Osteoblast (primary cell): ENCODE measurements at regions not wholly inside any gene's neighbourhood (a gene's known extent, or its start where the extent isn't known, plus 50 kb on each side); places are given as distances from the start of the nearest gene placed in this dataset.

Experiments
- DNase-seq: peaks from one replicate; pipeline ENCODE4 v3.0.0; 2011; ENCODE audit warnings: low spot score, mixed read lengths; ENCODE audit not compliant: insufficient read length; ENCODE audit errors: missing footprints
- H2AFZ ChIP-seq: 2 replicates; pipeline ENCODE4 v1.6.0; 2011; ENCODE audit warnings: mild to moderate bottlenecking, low read length
- H3K27ac ChIP-seq: 2 replicates; pipeline ENCODE4 v1.5.1; 2011; ENCODE audit warnings: mild to moderate bottlenecking, low read depth, low read length, moderate library complexity
- H3K27me3 ChIP-seq: 2 replicates; pipeline ENCODE4 v1.6.0; 2012; ENCODE audit warnings: mild to moderate bottlenecking, control low read depth, inconsistent platforms, low read length, moderate library complexity; ENCODE audit not compliant: insufficient read depth
- H3K36me3 ChIP-seq: 2 replicates; pipeline ENCODE4 v1.5.1; 2011; ENCODE audit warnings: mild to moderate bottlenecking, low read length, control low read depth, moderate library complexity; ENCODE audit not compliant: insufficient read depth
- H3K4me1 ChIP-seq: 2 replicates; pipeline ENCODE4 v1.5.1; 2011; ENCODE audit warnings: mild to moderate bottlenecking, low read length, control low read depth, moderate library complexity; ENCODE audit not compliant: insufficient read depth
- H3K4me2 ChIP-seq: 2 replicates; pipeline ENCODE4 v1.6.0; 2011; ENCODE audit warnings: mild to moderate bottlenecking, low read length; ENCODE audit not compliant: insufficient read depth
- H3K4me3 ChIP-seq: fragments of 200-600 bp; sonication (generic); 3 replicates; pipeline ENCODE4 v1.5.1; 2012; ENCODE audit warnings: mild to moderate bottlenecking, low read length, inconsistent platforms; ENCODE audit not compliant: insufficient read depth
- H3K79me2 ChIP-seq: 2 replicates; pipeline ENCODE4 v1.6.0; 2012; ENCODE audit warnings: mild to moderate bottlenecking, low read length, control low read depth, inconsistent platforms; ENCODE audit not compliant: insufficient read depth
- H3K9me3 ChIP-seq: 2 replicates; pipeline ENCODE4 v1.5.1; 2011; ENCODE audit warnings: low read depth, low read length, control low read depth
- H4K20me1 ChIP-seq: 2 replicates; pipeline ENCODE4 v1.6.0; 2012; ENCODE audit warnings: mild to moderate bottlenecking, low read length, control low read depth; ENCODE audit not compliant: insufficient read depth
- CTCF ChIP-seq: IDR thresholded peaks from 2 replicates; pipeline ENCODE4 v1.5.1; 2011; ENCODE audit warnings: mild to moderate bottlenecking, low read depth, low read length, moderate library complexity; ENCODE audit errors: extremely low read depth

- H2AFZ ChIP-seq: no peak overlapping the region
- no peak overlapping the region for H3K4me3 ChIP-seq
- no peak for DNase-seq
- no peaks in the 10 kb centered on the region for H3K4me1 ChIP-seq
- H3K4me2 ChIP-seq: no peak overlapping the region
- no peaks in the 10 kb centered on the region for H3K36me3 ChIP-seq
- H4K20me1 ChIP-seq: no peaks in the 10 kb centered on the region
- no peak for TF ChIP-seq CTCF
- H3K79me2 ChIP-seq: no peaks in the 10 kb centered on the region
- no peak overlapping the region for H3K27ac ChIP-seq
- no peaks in the 10 kb centered on the region for H3K27me3 ChIP-seq
- no peaks in the 10 kb centered on the region for H3K9me3 ChIP-seq
These were observed 299.4 kb downstream of the COX7C start for GRCh38 chr5:86917117-86917579.

DNA sequence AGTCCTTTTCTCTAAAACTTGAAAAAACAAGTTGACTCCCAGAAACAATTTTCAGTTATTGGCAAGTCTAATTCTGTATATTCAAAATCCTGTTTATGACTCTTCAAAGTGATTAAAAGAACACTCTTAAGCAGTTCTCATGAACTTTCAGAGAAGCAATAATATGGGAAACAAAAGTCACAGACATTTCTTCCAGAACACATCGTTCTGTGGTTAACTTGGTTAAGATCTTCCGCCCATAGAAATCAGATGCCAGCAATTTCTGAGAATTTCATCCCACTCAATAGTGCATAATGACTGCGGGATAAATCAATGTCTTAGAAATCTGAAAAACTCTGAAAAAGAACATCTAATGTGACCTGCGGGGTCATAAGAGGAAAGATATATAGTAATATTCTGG is 300.5 kb downstream of the COX7C start:
- H3K79me2 ChIP-seq: no peaks in the 10 kb centered on the region
- no peaks in the 10 kb centered on the region for H3K36me3 ChIP-seq
- no peak for TF ChIP-seq CTCF
- no peaks in the 10 kb centered on the region for H3K27me3 ChIP-seq
- no peak overlapping the region for H3K4me2 ChIP-seq
- DNase-seq: no peak
- H3K4me1 ChIP-seq: no peaks in the 10 kb centered on the region
- H3K4me3 ChIP-seq: no peak overlapping the region
- no peak overlapping the region for H3K27ac ChIP-seq
- H4K20me1 ChIP-seq: no peaks in the 10 kb centered on the region
- no peak overlapping the region for H2AFZ ChIP-seq
- H3K9me3 ChIP-seq: no peaks in the 10 kb centered on the region

GRCh38 chr5:86926033-86926432 is 308.3 kb downstream of the COX7C start:
- Histone ChIP-seq H3K4me3 (no peak overlapping the region), H3K4me2 (no peak overlapping the region), H3K36me3 (no peaks in the 10 kb centered on the region), H3K27me3 (no peaks in the 10 kb centered on the region), H3K4me1 (no peaks in the 10 kb centered on the region), H2AFZ (no peak overlapping the region), H4K20me1 (no peaks in the 10 kb centered on the region), H3K79me2 (no peaks in the 10 kb centered on the region), H3K9me3 (no peaks in the 10 kb centered on the region), H3K27ac (no peak overlapping the region)
- no peak for TF ChIP-seq CTCF
- DNase-seq: no peak

- no peaks in the 10 kb centered on the region for H3K27me3 ChIP-seq
- no peak overlapping the region for H2AFZ ChIP-seq
- H3K4me2 ChIP-seq: no peak overlapping the region
- H3K9me3 ChIP-seq: no peaks in the 10 kb centered on the region
- H3K4me1 ChIP-seq: no peaks in the 10 kb centered on the region
- DNase-seq: no peak
- no peak for TF ChIP-seq CTCF
- no peak overlapping the region for H3K27ac ChIP-seq
- H4K20me1 ChIP-seq: no peaks in the 10 kb centered on the region
- no peaks in the 10 kb centered on the region for H3K79me2 ChIP-seq
- no peaks in the 10 kb centered on the region for H3K36me3 ChIP-seq
- no peak overlapping the region for H3K4me3 ChIP-seq
These were observed 311.5 kb downstream of the COX7C start for GRCh38 chr5:86929123-86929766.
